ENCODE measurements at regions not wholly inside any gene's neighbourhood (a gene's known extent, or its start where the extent isn't known, plus 50 kb on each side); places are given as distances from the start of the nearest gene placed in this dataset.
"Not testable (repeated sequence)": the region's sequence is repeated elsewhere in the genome, so short reads cannot be mapped to it uniquely, and the experiment has no call there.

DNA sequence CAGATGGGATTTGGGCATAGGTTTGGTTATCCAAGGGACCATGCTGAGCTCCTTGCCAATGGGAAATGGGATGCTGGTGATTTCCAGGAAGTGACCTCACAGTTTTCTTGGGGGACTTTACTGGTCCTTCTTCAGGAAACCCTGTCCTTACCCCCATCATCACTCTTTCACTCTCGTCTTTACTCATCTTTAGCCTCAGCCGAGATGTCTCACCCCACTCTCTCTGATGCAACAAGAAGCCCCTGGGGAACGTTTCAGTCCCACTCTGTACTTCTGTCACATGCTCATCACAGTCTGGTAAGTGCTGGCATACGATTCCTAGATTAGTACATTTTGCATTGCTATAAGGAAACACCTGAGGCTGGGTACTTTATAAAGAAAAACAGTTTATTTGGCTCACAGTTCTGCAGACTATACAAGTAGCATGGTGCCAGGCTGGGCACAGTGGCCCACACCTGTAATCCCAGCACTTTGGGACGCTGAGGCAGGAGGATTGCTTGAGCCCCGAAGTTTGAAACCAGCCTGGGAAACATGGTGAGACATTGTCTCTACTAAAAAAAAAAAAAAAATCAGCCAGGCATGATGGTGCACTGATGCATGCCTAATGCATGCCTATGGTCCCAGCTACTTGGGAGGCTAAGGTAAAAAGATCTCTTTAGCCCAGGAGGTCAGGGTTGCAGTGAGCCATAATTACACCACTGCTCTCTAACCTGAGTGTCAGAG lies 63.5 kb upstream of the VKORC1L1 start:
- CTCF ChIA-PET: no interaction called here
- POLR2A ChIA-PET: no interaction called here

DNA sequence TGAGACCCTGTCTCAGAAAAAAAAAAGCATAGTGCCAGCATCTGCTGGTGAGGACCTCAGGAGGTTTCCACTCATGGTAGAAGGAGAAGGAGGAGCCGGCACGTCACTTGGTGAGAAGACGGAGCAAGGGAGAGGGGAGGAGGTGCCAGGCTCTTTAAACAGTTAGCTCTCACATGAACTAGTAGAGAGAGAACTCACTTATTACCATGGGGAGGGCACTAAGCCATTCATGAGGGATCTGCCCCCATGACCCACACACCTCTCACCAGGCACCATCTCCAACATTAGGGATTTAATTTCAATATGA lies 62.9 kb upstream of the VKORC1L1 start:
- DNase-seq: no peak
- POLR2A ChIA-PET: no interaction called here
- Mint-ChIP-seq H3K27me3 (no peaks in the 10 kb centered on the region), H3K4me1 (ENCODE audit: low read depth) (no peaks in the 10 kb centered on the region), H3K9me3 (no peaks in the 10 kb centered on the region), H3K4me3 (no peak overlapping the region), H3K36me3 (no peaks in the 10 kb centered on the region), H3K27ac (no peak overlapping the region)
- intact Hi-C loops (cut with micrococcal nuclease): no loop called here
- CTCF ChIA-PET: no interaction called here

More for the DNA sequence above, 63.5 kb upstream of the VKORC1L1 start:
- Mint-ChIP-seq H3K27ac (no peak overlapping the region), H3K4me1 (ENCODE audit: low read depth) (no peaks in the 10 kb centered on the region), H3K36me3 (peaks cover 1% of the 10 kb centered on the region), H3K9me3 (no peaks in the 10 kb centered on the region), H3K27me3 (no peaks in the 10 kb centered on the region), H3K4me3 (no peak overlapping the region)
- intact Hi-C loops (cut with micrococcal nuclease): no loop called here
- DNase-seq: no peak

DNA sequence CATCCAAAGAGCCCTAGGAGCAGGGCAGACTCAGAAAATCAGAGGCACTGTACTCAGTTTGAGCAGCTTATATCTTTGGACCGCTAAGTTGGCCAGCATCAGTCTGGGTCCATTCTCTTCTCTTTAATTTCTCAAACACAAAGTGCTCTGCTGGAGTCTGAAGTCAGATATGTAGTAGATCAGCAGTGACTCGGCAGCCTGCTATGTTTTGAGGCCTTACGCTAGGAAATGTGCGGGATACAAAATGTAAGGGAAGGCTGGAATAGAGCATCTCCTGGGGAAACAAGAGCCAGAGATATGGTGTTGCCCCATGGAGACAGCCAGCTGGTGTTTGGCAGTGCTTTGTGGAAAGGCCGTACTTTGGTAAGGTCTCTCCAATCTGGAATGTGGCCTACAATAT lies 60.6 kb upstream of the VKORC1L1 start:
- POLR2A ChIA-PET: no interaction called here
- H3K9me3 Mint-ChIP-seq: no peaks in the 10 kb centered on the region
- no peak overlapping the region for H3K27ac Mint-ChIP-seq
- intact Hi-C loops (cut with micrococcal nuclease): no loop called here
- no peak overlapping the region for H3K4me3 Mint-ChIP-seq
- H3K36me3 Mint-ChIP-seq: no peaks in the 10 kb centered on the region
- H3K27me3 Mint-ChIP-seq: no peaks in the 10 kb centered on the region
- no peak for DNase-seq
- no peaks in the 10 kb centered on the region for H3K4me1 Mint-ChIP-seq (ENCODE audit: low read depth)
- CTCF ChIA-PET: interaction anchor here (1.2 kb wide), 1 partner anchor 28 kb away, joined by 3 read pairs; no protein-coding TSS in a partner anchor

GRCh38 chr7:65814556-65815167 lies 58.2 kb upstream of the VKORC1L1 start:
- H3K27ac Mint-ChIP-seq; H3K27me3 Mint-ChIP-seq; H3K4me3 Mint-ChIP-seq; H3K36me3 Mint-ChIP-seq; POLR2A ChIA-PET; H3K4me1 Mint-ChIP-seq (ENCODE audit: low read depth); intact Hi-C loops (cut with micrococcal nuclease); DNase-seq; CTCF ChIA-PET; H3K9me3 Mint-ChIP-seq: not testable (repeated sequence)

- CTCF ChIA-PET: no interaction called here
- POLR2A ChIA-PET: no interaction called here
- Mint-ChIP-seq H3K4me3 (no peak overlapping the region), H3K27me3 (no peaks in the 10 kb centered on the region), H3K36me3 (no peaks in the 10 kb centered on the region), H3K4me1 (ENCODE audit: low read depth) (no peaks in the 10 kb centered on the region), H3K27ac (no peak overlapping the region), H3K9me3 (no peaks in the 10 kb centered on the region)
- intact Hi-C loops (cut with micrococcal nuclease): no loop called here
- DNase-seq: no peak
Observed at GRCh38 chr7:65820287-65820950, 52.5 kb upstream of the VKORC1L1 start.
